Glomerular visceral epithelial cell (primary cell): ENCODE measurements at regions not wholly inside any gene's neighbourhood (a gene's known extent, or its start where the extent isn't known, plus 50 kb on each side); places are given as distances from the start of the nearest gene placed in this dataset.
"Not testable (repeated sequence)": the region's sequence is repeated elsewhere in the genome, so short reads cannot be mapped to it uniquely, and the experiment has no call there.

Source experiments
- DNase-seq: peaks from one replicate; pipeline ENCODE4 v3.0.0-alpha.2; 2016; ENCODE audit errors: extremely low spot score

DNA sequence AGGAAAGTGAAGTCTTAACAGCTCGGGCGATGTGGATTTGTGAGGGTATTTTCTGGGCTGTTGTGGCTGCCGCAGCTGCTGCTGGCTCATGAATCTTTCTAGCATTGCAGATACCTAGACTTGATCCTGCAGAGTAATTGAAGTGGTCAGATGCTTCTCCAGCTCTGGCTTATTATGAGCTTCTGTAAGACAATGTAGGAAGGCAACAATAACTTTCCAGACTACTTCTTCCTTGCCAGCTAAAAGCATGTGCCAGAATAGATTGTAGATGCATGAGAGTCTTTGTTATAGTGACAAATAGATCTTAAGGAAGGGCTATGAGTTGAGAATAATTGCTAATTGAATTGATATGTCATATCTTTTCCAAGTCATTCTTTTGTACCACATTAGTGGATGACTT lies 461.4 kb upstream of the POT1 start:
- DNase-seq = no peak

DNA sequence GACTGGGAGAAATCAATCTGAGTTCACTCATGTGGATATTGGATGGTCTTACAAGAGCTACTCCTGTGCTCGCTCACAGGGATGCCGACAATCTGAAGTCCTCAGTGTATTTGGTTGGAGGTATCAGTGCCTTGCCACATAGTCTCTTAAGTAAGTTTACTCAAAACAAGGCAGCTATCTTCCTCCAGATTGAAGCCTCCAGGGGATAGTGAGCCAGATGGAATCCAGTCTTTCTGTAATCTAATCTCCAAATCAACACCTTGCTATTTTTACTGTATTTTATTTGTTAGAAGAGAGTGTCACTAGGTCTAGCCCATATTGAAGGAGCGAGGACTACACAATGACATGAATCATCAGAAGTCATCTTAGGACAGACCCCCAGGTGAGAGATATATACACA lies 456.6 kb upstream of the POT1 start:
- DNase-seq = no peak

DNA sequence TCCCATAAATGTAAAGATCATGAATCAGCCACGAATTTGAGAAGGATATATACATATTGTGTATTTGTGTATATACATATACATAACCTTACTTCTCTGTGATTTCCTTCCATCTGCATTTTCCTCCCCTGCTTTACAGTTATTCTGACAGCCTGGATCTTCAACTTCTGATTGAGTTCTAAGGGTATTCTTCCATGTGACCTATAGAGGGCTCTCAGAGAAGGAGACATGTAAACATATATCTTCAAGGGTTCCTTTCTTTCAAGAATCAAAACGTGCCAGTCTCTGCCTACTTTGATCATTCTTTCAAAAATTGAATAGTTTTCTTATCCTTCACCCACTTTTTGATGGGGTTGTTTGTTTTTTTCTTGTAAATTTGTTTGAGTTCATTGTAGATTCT lies 453.7 kb upstream of the POT1 start:
- DNase-seq = no peak

DNA sequence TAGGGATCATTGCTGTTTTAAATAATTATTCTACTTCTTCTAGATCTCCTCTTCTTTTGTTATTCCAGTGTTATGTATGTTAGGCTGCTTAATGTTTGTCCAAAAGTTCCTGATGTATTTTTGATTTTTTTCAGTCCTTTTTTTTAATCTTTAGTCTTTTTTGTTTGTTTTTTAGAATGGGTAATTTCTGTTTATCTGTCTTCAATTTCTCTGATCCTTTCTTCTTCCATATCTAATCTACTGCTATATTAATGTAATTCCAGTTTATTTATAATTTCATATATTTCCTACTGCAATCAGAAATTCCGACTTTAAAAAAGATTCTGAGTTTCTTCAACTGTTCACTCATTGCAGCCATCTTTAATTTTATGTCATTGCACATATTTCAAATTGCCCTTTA lies 452.8 kb upstream of the POT1 start:
- no peak for DNase-seq

DNA sequence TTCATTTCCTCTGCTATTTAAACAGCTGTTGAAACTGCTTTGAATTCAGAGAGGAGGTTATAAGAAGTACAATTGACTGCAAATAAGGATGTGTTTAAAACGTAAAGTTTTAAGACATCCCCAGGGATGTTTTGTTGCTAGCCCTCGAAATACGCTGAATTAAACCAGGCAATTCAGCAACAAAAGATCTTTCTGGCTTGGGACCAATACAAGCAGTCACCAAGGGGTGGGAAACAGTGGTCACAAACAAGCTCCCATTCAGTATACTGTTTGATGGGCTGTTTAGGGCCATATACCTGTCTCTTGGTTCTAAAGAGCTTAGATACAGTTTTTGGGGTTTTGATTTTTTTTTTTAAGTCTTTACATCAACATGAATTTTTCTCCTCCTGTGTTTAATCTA lies 446.3 kb upstream of the POT1 start:
- no peak for DNase-seq

DNA sequence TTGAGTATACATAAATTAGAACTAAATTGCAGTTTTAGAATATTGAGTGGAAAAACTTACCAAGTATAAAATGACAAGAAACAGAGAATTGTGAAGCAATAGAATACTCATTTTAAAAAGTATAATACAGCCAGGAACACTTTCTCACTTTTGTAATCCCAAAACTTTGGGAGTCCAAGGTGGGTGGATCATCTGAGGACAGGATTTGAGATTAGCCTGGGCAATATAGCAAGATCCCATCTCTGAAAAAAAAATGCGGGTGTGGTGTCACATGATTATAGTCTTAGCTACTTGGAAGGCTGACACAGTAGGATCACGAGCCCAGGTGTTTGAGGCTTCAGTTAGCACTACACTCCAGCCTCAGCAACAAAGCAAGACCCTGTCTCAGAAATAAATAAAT lies 440.9 kb upstream of the POT1 start:
- DNase-seq = no peak

DNA sequence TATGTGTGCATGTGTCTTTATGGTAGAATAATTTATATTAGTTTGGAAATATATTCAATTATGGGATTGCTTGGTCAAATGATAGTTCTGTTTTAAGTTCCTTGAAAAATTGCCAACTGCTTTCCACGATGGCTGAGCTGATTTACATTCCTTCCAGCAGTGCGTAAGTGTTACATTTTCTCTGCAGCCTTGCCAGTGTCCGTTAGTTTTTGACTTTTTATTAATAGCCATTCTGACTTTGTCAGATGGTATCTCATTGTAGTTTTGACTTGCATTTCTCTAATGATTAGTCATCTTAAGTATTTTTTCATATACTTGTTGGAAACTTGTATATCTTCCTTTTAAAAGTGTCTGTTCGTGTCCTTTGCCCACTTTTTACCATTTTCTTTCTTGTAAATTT lies 434.2 kb upstream of the POT1 start:
- DNase-seq = no peak

DNA sequence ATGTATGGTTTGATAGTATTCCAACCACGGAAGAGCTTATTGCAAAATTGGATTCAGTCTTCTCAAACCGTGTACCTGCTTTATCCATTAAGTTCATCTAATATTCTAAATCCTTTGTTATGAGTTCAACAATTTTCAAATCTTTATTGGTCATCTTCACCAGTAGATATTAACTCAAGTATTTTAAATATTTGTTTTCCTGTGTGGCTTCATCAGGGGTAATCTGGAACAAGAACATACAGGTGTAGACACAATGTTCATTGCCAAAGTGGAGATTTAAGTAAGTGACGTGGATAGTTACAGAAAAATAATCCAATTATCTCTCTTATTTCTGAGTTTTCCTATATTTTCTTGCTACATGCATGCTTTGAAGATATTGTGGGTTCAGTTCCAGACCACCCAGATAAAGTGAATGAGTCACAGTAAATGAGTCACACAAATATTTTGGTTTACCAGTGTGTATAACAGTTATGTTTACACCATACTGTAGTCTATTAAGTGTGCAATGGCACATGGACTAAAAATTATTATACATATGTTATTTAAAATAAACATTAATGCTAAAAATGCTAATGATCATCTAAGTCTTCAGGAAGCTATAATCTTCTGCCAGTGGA lies 429.0 kb upstream of the POT1 start:
- DNase-seq = no peak

DNA sequence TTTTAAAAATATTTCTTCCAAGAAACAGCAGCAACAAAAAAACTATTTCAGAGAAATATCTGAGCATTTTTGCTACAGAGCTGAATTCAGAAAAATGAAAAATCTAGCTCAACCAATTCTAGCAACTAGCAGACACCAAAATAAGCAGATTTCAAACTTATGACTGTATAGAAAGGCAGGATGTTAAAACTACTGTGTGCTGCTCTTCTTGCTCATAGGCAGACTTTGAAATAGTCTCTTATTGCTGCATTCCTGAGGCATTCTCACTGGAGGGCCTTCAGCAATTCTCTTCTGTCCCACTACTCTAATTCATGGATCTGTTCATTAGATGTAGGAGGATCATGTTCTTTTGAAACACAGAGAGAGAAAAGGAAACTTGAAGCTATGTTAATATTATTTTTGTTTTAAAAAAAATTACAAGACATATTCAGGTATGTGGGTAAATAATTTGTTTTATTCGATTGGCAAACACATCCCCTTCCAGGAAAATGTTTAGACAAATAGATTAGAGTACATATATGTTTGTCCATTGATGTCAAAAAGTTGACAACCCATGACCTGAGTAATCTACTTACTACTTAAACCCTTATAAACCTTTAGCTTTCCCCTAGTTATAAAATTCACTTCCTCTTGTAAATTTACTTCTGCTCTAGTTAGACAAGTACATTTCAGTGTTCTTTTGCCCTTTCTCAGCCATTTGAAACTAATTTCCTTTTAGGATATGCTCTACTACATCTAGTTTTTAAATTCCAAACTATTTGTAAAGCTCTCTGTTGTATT lies 428.2 kb upstream of the POT1 start:
- DNase-seq = no peak

DNA sequence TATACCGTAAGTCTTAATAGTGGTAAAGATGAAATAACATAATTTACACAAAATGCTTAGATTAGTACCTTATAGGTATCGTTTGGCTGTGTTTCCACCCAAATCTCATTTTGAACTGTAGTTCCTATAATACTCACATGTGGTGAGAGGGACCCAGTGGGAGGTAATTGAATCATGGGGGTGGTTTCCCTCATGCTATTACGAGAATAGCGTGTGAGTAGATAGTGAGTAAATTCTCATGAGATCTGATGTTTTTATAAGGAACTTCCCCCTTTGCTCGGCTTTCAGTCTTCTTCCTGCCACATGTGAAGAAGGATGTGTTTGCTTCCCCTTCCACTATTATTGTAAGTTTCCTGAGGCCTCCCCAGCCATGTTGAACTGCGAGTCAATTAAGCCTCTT lies 426.3 kb upstream of the POT1 start:
- peak; percentile 24 for DNase-seq

DNA sequence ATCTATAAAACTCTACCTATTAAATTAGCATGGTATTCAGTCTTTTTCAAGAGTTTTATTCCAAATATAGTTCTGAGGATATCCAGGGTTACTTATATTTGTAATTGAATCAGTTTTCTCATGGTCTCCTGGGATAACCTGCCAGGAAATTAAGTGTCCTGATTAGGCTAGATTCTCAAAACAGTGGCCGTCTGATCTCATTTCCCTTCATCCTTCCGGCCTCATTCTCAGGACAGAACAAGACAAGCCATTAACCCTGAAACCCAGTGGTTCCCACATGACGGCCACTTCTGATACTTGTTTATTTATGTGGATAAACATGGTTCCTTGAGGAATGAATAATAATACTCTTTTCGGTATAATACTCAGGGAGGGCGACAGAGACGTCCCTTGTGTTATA lies 417.6 kb upstream of the POT1 start:
- DNase-seq = no peak

DNA sequence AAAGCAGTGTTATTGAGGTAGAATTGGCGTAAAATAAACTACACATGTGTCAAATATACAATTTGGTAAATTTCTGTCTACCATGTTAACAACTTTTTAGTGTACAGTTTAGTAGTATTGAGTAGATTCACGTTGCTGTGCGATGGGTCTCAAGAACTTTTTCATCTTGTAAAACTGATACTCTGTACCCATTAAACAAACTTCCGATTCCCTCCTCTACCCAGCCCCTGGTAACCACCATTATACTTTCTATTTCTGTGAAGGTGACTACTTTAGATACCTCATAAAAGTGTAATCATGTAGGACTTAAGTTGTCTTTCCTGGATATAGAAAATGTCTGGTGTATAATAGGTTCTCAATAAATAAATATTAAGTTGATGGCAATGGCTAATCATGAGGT lies 408.5 kb upstream of the POT1 start:
- no peak for DNase-seq

DNA sequence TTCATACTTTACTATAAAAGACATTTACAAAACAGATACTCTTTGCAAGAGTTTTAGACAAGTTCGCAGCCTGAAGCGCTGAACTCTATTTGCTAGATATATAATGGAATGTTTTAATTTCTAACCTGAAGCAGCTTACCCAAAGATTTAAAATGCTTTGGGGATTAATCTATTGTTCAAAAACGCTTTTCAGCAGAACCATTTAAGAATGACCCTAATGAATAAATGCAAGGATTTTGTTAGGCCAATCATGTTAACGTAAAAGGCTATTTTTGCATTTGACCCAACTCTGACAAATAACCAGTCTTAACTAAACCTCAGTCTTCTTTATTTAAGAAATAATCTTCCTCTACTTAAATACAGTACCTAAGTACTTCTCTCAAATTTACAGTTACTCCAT lies 406.7 kb upstream of the POT1 start:
- DNase-seq = no peak

DNA sequence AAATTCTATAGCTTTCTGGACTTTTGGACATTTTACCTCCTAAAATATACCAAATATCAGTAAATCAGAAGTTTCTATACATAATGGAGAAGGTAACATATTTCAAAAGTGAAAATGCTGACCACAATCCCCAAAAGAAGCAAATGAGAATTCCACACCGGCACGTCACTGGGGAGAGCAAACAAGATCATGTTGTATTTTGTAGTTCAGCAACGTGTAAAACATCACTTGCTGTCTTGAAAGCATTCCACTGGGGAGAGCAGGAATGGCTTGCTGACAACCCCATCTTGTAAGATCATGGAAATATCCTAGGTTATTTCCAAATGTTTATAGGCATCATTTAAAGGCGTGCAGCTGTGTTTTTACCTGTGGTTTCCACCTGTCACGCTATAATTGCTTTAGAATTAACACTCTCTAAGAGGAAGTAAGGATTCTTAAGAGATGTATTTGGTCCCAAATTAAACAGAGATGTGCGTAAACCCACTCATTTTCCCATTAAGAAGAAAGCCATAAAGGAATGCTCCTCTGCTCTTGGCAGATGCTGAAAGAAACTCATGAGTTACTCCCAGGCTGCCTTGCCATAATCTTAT lies 397.1 kb upstream of the POT1 start:
- no peak for DNase-seq

DNA sequence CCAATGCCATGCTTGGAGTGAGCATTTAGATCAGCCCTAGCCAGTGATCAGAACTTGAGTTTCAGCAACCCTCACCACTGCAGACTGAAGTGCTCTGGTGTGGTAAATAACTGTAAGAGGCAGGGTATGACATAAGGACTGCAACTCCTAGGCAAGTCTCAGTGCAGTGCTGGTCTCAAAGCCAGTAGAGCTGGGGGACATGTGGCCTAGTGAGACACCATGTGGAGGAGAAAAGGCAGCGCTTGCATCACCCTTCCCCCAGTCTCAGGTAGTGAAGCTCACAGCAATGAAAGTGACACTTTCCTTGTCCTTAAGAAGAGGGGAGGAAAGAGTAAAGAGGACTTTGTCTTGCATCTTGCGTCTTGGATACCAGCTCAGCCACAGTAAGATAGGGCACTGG lies 386.8 kb upstream of the POT1 start:
- peak; percentile 22 for DNase-seq

DNA sequence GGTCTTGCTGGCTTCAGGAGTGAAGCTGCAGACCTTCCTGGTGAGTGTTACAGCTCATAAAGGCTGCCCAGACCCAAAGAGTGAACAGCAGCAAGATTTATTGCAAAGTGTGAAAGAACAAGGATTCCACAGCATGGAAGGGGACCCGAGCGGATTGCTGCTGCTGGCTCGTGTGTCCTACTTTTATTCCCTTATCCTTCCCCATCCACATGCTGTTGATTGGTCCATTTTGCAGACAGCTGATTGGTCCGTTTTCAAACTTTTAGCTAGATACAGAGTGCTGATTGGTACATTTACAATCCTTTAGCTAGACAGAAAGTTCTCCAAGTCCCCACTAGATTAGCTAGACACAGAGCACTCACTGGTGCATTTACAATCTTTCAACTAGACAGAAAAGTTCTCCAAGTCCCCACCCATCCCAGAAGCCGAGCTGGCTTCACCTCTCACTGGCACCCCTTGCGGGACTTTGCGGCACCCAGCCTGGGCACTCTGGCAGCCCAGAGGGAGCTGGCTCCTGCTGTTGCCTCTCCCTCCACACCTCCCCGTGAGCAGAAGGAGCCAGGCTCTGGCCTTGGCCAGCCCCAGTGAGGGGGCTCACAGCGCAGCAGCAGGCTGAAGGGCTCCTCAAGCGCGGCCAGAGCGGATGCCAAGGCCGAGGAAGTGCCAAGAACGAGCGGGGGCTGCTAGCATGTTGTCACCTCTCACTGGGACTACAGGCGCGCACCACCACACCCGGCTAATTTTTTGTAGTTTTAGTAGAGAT lies 369.6 kb upstream of the POT1 start:
- DNase-seq = no peak

DNA sequence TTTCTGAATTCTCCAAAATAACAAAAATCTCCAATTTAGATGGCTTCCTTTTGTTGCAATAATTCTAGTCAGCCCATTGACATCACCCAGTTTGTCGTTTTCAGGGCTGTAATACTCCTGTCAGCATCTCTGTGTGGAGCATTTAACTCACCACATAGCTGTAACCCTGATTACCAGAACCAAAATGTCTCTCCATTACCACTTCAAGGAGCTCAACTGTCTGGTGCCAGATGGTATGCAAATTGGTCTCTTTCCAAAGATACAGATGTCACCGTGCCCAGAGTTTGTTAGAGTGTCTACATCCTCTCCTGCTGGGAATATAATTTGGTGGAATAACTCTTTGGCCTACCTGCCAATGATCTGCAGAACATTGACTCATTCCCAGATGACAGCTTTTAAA lies 350.3 kb upstream of the POT1 start:
- no peak for DNase-seq

DNA sequence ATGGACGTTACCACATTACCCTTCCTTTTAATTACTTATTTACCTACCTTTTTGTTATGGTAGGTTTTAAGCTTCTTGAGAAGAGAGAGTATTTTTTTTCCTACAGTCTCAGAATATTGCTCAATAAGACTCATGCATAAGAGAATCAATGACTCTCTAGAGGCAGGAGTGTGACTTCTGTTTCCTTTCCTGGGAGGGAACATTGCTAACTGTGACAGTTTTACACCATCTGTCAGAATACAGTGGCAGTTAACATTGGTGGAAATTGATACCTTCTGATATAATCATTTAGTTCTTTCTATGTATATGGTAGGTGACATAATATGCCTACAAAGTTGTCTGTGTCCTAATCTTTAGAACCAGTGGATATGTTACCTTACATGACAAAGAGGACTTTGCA lies 348.7 kb upstream of the POT1 start:
- no peak for DNase-seq

DNA sequence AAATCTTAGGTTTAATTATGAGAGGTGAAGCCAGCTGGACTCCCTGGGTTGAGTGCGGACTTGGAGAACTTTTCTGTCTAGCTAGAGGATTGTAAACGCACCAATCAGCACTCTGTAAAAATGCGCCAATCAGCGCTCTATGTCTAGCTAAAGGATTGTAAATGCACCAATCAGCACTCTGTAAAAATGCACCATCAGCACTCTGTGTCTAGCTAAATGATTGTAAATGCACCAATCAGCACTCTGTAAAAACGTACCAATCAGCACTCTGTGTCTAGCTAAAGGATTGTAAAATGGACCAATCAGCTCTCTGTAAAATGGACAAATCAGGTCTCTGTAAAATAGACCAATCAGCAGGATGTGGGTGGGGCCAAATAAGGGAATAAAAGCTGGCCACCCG lies 345.1 kb upstream of the POT1 start:
- DNase-seq = not testable (repeated sequence)

DNA sequence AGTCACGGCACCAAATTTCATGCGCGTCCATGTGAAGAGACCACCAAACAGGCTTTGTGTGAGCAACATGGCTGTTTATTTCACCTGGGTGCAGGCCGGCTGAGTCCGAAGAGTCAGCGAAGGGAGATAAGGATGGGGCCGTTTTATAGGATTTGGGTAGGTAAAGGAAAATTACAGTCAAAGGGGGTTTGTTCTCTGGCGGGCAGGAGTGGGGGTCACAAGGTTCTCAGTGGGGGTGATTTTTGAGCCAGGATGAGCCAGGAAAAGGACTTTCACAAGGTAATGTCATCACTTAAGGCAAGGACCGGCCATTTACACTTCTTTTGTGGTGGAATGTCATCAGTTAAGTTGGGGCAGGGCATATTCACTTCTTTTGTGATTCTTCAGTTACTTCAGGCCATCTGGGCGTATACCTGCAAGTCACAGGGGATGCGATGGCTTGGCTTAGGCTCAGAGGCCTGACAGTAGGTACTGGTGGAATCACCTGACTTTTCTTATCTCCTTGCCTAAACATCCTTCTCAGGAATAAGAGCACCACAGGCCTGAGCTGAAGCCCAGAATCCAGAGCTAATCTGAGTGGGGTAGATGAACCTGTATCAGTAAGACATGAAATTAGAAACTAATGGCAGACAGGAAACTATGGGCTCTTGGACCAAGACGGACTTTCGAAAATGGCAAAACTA lies 334.7 kb upstream of the POT1 start:
- DNase-seq = not testable (repeated sequence)

DNA sequence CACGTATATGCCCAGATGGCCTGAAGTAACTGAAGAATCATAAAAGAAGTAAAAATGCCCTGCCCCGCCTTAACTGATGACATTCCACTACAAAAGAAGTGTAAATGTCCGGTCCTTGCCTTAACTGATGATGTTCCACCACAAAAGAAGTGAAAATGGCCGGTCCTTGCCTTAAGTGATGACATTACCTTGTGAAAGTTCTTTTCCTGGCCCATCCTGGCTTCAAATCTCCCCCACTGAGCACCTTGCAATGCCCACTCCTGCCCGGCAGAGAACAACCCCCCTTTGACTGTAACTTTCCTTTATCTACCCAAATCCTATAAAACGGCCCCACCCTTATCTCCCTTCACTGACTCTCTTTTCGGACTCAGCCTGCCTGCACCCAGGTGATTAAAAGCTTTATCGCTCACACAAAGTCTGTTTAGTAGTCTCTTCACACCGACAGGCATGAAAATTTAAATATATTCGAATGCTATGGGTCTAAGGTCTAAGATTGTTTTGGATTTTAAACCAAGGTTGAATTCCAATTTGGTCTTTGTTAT lies 329.3 kb upstream of the POT1 start:
- not testable (repeated sequence) for DNase-seq

DNA sequence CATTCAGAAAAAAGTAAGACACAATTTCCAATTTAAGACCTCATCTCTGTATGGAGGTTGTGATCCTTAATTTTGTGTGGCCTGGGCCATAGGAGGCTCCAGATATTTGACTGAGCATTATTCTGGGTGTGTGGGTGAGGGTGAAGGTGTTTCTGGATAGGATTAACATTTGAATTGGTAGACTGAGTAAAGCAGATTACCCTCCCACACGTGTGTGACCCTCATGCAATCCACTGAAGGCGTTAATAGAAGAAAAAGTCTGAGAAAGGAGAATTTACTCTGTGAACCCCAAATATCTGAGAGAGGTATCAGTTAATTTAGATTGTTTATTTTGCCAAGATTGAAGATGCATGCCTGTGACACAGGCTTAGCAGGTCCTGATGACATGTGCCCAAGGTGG lies 328.0 kb upstream of the POT1 start:
- DNase-seq = no peak
